Left cardiac atrium (tissue), 4 donors: ENCODE measurements at regions not wholly inside any gene's neighbourhood (a gene's known extent, or its start where the extent isn't known, plus 50 kb on each side); places are given as distances from the start of the nearest gene placed in this dataset.
"Not testable (repeated sequence)": the region's sequence is repeated elsewhere in the genome, so short reads cannot be mapped to it uniquely, and the experiment has no call there.

Experiments used
- ATAC-seq, 2 donors: fragments of 200-7000 bp; cut with Tn5 transposase; one replicate each; pipeline ENCODE4 v1.9.1; 2020; ENCODE audit warnings: mild to moderate bottlenecking in 2 of 2, moderate library complexity in 2 of 2
- DNase-seq: peaks from one replicate; pipeline ENCODE4 v3.0.0-alpha.2; 2020
- intact Hi-C, 2 donors: fragments of 100-400 bp; cut with DNase I; formaldehyde crosslinking; loops; one replicate each; pipeline versions ENCODE4 v1.14.1 to v1.15.1; 2022 to 2023
- donor health status: DM: no; HTN: yes; CAD: no.
- donor health status: DM: no; HTN: yes; CAD: no; lungs with severe emphysema.
- donor health status: DM: yes; HTN: yes; CAD: no.
- donor health status: Dilated cardiomyopathy.

DNA sequence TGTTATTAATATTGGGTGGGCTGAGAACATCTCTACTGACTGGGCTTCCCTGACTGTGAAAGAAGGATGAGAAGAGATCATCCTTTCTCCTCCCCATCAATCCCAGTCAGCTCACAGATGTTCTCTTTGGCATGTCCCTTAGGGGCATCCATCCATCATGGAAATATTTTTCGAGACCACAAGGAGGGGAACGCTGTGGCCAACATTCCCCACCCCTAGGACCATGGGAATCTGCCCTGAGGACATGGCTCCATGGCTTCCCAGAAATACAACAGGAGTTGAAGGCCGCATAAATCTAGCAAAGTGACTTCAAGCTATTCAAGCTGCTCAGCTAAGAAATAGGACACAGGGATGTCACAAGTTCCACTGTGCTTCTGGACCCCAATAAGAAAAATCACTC, 456.8 kb downstream of the MED13L start:
- DNase-seq (no peak), ATAC-seq (no peak)
- intact Hi-C loops = no loop called here

DNA sequence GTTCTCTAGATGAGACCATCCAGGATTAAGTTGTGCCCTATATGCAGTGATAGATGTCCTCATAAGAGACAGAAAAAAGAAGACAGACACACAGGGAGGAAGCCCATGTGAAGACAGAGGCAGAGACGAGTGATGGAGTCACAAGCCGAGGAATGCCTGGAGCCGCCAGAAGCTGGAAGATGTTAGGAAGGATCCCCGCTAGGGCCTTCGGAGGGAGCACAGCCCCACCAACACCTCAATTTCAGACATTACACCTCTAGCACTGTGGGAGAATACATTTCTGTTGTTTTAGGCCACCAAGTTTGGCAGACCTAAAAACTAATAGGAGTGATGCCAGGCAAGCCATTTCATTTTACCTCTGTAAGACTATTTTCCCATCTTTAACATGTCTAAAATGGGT, 458.5 kb downstream of the MED13L start:
- intact Hi-C loops = no loop called here
- DNase-seq (no peak), ATAC-seq (no peak)

DNA sequence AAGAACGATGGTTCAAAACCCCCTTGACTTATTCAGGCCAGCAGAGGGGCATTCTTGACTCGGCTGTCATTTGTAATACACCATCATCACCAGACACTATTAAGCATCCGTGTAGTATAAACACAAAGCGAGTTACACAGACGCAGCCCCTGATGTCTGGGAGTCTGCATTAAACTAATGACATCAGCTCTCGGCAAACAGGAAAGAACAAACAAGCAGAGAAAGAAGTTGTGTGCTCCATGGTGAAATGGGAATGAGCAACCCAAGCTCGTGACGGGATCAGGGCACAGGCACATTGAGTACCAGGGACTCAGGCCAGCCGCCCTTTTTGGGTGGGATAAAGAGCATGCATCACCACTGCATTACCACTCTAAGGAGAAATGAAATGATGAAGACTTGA, 460.1 kb downstream of the MED13L start:
- DNase-seq (no peak), ATAC-seq (no peak)
- intact Hi-C loops = no loop called here

DNA sequence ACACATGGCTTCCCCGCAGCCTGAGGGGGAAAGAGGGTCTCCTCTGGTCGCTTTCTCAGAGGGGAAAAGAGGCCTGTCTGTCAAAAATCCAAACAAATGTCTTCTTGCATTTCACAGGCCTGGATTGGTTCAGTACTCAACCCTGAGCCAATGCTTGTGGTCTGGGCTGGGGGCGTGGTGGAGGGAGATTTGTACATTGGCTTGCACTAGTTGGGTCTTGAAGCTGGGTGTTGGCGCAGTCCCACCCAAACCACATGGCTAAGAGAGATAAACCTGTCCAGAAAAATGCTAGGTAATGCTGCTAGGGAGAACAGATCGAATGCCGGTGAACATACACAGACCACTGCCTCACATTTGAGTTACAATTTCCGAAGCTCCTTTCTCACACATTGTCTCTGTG, 461.6 kb downstream of the MED13L start:
- intact Hi-C loops = no loop called here
- no peak for ATAC-seq
- no peak for DNase-seq

DNA sequence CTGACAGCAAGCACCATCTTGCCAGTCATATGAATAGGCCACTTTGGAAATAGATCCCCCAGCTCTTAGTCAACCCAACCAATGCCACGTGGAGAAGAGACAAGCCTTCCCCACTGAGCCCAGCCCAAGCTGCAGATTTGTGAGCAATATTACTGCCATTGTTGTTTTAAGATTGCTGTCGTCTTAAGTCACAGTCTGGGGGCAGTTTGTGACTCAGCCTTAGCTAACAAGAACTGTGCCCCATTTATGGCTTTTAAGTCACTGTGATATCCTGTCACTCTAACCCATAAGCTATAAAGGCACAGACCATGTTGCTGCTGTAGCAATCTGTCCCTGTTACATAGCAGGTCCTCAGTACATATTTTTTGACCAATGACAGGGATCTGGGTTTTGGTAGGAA, 464.2 kb downstream of the MED13L start:
- DNase-seq (no peak), ATAC-seq (no peak)
- intact Hi-C loops = no loop called here

DNA sequence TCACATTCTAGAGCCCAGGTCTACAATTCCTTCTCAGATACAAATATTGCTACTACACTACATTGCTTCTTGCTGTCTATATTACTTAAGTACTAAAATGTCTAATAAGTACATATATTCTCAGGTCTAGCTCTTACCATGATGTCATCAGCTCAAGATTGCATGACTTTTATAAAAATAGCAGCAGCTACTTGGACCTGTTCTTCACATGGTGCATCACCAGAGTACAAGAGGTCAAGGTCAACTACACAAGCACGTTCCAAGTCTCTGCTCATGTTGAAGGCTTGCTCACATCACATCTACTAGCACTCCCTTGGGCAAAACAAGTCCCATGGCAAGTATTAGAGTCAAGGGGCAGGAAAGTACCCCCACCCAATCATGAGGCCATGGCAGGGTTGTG, 465.6 kb downstream of the MED13L start:
- ATAC-seq (no peak), DNase-seq (no peak)
- intact Hi-C loops = no loop called here

DNA sequence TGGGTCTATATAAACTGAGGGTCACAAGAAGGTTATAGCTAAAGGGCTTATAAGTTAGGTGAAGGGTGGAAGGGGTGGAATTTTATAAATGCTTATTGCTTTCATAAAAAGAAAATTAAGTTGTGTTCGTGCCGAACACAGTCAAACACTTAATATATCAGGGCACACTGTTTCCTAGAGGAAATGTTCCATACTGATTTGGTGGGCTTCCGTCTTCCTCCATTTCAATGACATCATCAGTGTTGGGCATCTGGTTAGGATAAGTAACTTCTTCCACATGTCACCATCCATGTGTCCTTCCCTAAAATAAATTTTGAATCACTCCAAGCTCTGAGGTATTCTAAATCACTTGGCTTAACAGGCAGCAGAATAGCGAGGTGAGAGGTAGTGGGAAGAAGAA, 466.4 kb downstream of the MED13L start:
- intact Hi-C loops = no loop called here
- ATAC-seq (no peak), DNase-seq (no peak)

DNA sequence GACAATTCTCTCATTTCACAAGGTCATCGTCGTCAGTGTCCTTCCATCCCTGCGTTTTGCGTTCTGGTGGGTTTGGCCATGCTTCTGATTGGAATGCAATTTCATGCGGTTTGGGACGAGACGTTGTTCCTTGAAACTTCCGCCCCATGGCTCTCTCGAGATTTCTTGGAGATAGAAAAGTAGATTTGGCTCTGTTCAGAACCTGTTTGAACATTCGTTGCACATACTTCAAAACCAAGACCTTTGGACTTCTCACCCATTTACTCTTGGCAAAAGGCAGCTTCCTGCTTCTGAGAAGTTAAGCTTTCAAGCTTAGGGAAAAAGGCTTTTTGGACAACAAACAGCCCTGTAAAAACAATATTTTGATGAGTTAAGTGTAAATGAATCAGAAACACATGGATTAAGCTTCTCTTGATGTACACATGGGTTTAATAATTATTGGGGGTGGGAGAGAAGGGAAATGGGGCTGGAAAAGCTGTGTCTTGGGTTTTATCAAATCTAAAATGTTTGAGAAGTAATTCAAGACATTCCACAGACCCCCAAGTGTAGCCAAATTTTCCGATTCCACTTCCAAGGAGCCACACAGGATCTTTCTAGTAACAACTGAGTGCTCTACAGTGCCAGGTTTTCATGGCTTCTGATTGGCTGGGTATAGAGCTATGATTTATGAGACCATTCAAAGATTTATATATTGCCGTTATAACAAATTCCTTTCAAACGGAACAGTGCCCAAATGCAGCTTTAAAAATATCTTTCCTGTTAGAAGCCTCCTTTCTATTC, 467.2 kb downstream of the MED13L start:
- intact Hi-C loops = no loop called here
- DNase-seq (no peak), ATAC-seq (no peak)

DNA sequence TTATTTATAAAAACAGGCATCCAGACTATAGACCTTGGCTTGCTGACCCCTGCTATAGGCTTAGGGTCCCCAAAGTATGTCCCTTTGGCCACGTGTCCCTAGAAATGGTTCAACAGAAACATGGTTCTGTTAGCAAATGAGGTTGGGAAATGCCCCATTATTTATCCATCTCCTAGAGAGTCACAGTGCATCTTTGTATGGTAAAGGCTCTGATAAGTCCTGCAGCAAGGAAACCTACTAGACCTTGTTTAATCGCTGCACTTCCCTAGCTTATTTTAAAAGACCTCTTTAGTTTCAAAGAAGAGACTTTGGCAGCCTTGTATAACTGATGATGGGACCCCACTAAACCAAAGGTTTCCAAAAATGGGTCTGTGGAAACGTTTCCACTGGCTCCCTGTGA, 471.5 kb downstream of the MED13L start:
- DNase-seq (no peak), ATAC-seq (no peak)
- intact Hi-C loops = no loop called here

DNA sequence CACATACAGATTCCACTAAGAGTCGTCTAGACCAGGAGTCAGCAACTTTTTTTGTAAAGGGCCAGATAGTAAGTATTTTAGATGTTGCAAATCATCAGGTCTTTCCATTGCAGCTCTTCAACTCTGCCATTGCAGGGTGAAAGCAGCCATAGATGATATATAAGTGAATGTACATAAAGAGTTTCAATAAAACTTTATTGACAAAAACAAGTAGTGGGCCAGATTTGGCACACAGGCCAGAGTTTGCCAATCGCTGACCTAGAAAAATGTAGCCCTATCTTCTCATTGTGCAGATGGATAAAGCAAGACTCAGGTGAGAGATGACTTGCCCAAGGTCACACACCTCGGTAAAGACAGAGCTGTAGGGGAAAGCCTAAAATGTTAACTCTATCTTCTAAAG, 474.7 kb downstream of the MED13L start:
- ATAC-seq (no peak), DNase-seq (no peak)
- intact Hi-C loops = no loop called here

DNA sequence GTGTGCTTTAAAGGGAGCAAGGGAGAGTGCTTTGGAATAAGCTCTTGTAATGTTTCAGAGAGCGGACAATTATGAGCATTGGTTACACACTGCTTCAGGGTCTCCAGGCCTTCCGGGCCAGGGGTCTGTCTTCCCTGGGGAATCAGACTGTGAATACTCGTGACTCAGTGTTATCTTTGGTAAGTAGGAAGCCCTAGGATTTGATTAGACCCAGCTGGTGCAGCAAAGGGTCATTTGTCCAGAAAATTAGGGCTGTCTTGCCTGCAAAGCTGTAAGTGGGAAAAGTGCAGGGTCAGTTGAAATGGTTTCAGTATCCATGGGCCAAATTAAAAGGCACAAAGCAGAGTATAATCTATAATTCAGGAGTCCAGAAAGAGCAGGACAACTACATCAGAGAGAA, 475.6 kb downstream of the MED13L start:
- DNase-seq = no peak
- intact Hi-C loops = no loop called here
- peak in 1 of 2 donors; percentile 47 for ATAC-seq

DNA sequence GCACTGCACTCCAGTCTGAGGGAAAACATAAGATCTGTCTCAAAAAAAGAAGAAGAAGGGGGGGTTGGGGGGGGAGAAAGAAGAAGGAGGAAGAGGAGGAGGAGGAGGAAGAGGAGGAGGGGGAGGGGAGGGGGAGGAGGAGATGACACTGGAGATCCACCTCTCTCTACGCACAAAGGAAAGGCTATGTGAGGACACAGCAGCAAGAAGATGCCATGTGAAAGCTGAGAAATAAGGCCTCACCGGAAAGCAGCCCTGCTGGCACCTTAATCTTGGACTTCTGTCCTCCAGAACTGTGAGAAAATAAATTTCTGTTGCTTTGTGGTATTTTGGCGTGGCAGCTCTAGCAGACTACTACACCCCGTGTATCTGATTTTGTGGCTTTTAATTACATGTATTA, 477.9 kb downstream of the MED13L start:
- DNase-seq = no peak
- no peak for ATAC-seq
- intact Hi-C loops = no loop called here

DNA sequence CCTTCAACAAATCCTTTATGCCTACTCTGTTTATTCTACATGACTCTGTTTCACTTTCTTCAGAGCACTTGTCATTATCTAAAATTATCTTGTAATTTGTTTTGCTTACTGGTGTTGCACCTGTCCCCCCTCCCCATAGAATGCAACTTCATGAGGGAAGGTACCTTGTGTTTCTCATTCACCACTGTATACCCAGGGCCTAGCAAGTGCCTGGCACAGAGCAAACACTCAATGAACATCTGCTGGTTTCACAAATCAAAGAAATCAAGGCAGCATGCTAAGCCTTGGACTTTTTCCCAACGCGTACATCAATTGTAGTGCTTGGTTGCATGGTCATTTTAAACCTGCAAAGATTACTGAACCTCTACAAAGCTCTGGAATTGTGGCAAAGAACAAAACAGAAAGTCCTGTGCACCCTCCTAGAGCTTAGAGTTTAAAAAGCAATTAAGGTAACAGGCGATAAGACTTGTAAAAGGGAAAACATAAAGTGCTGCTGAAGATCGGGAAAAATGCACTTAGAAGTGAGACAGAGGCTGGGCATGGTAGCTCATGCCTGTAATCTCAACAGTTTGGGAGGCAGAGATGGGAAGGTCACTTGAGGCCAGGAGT, 479.1 kb downstream of the MED13L start:
- DNase-seq = no peak
- intact Hi-C loops = no loop called here
- no peak for ATAC-seq

DNA sequence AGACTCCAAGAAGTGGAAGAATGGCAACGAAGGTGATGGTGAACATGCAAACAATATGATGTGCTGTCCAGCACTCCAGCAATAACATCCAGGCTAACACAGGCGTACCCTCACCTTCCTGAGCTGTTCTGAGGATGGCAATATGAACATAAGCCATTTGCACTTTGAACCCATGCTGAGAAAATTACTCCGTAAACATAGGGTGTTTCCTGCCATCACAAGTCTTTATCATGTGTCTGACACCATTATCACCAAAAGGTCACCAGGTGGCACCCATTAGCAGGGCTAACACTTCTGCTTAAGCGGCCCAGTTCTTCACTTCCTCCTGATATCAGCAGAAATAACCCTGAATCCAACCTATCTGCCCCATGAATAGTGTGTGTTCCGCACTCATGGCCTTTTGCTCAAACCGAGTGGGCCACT, 482.8 kb downstream of the MED13L start:
- intact Hi-C loops = no loop called here
- ATAC-seq = no peak

DNA sequence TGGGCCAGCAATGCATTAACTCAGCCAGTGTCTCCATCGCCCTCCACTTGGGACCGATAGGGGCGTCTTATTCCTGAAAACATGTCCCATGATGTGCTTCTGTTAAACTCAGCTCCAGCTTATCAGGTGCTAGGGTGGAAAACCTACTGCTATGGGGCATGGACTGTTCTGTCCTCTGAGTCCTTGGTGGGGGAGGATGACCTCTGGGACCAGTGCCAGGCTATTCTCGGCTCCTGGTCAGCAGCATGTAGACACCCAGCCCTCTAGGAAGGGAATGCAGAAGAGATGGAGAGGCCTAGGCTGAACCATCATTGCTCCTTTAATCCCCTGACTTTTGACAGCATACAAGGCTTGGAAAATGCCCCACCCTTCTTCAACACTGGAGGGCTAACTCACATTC, 486.2 kb downstream of the MED13L start:
- DNase-seq = peak; percentile 59
- peak; percentile 95 to 96 for ATAC-seq
- intact Hi-C loops = no loop called here

More for the DNA sequence above, 482.8 kb downstream of the MED13L start:
- no peak for DNase-seq

DNA sequence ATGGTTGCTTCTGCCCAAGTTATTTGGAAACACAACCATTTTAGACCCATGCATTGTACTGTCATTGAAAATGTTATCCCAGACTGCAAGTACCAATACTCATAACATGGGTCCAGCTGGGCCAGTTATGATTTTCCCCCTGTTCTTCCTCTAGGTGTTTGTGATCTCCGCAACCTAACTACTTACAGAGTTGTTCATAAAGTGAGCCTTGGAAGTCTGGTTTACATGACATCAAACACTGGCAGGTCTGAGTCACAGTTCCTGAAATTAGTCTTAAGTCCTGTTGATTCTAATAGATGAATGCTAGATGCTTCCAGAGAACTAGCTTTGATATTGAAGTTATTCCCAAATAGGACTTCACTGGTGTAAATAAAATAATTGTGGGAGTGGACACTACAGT, 487.0 kb downstream of the MED13L start:
- no peak for ATAC-seq
- no peak for DNase-seq
- intact Hi-C loops = no loop called here

DNA sequence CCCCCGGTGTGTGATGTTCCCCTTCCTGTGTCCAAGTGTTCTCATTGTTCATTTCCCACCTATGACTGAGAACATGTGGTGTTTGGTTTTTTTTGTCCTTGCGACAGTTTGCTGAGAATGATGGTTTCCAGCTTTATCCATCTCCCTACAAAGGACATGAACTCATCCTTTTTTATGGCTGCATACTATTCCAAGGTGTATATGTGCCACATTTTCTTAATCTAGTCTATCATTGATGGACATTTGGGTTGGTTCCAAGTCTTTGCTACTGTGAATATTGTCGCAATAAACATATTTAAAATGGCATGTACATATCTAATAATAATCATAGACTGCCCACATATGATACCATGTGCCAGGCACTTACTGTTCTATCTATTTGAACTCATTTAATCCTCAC, 491.0 kb downstream of the MED13L start:
- DNase-seq, ATAC-seq: not testable (repeated sequence)
- intact Hi-C loops = loop anchor here in 1 of 2 donors (10.0 kb wide), 1 partner anchor 118 kb away; no protein-coding TSS in a partner anchor

DNA sequence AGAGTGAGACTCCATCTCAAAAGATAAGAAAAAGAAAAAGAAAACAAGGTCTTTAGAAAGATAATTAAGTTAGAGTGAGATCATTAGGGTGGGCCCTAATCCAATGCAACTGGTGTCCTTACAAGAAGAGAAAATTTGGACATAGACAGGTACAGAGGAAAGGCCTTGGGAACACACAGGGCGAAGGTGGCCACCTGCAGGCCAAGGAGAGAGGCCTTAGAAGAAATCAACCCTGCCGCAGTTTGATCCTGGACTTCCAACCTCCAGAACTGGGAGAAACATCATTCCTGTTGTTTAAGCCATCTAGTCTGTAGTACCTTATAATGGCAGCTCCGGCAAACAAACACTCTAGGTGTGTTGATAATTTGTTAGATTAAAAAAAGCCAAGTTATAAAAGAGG, 491.9 kb downstream of the MED13L start:
- DNase-seq = no peak
- intact Hi-C loops = loop anchor here in 1 of 2 donors (10.0 kb wide), 1 partner anchor 119 kb away; no protein-coding TSS in a partner anchor
- no peak for ATAC-seq

DNA sequence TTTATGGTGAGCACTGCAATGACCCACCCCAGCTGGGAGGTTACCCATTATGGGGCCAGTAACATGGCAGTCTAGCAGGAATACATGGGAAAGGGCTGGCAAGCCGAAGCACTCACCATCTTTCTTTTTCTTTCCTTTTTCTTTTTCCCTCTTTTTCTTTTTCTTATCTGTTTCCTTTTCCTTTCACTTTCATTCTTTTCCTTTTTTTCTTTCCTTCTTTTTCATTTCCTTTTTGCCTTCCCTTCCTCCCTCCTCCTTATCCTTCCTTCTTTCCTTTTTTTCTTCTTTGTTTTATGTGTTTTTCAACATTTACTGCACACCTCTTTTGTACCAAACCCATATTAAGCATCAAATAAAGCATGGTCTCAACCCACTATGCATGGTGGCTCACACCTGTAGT, 501.1 kb downstream of the MED13L start:
- ATAC-seq = no peak
- intact Hi-C loops = no loop called here
- DNase-seq = no peak

DNA sequence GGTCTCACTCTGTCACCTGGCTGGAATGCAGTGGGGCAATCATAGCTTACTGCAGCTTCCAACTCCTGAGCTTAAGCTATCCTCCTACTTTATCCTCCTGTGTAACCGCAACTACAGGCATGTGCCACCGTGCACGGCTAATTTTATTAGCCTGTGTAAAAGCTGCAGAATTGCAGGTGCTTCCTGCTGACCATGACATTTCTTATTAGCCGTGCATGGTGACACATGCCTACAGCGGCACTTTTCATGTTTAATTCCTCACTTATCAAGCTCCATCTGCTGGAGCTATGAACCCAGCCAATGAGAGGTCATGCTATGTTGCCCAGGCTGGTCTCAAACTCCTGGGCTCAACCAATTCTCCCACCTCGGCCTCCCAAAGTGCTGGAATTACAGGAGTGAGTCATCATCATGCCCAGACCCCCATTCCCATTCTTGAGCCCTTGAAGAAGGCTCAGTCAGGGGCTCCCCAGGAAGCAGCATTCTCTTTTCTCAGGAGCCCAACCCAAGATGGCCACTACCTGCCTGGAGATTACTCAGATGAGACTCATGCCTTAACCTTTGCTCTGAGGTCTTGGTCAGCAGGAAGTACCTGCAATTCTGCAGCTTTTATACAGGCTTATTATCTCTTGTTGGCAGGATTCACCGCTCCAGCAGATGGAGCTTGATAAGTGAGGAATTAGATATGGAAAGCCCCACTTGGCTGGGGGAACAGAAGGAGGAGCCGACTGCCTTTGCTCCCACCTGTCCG, 503.2 kb downstream of the MED13L start:
- DNase-seq = no peak
- intact Hi-C loops = no loop called here
- ATAC-seq = no peak
